ENCODE measurements at regions not wholly inside any gene's neighbourhood (a gene's known extent, or its start where the extent isn't known, plus 50 kb on each side); places are given as distances from the start of the nearest gene placed in this dataset.

DNA sequence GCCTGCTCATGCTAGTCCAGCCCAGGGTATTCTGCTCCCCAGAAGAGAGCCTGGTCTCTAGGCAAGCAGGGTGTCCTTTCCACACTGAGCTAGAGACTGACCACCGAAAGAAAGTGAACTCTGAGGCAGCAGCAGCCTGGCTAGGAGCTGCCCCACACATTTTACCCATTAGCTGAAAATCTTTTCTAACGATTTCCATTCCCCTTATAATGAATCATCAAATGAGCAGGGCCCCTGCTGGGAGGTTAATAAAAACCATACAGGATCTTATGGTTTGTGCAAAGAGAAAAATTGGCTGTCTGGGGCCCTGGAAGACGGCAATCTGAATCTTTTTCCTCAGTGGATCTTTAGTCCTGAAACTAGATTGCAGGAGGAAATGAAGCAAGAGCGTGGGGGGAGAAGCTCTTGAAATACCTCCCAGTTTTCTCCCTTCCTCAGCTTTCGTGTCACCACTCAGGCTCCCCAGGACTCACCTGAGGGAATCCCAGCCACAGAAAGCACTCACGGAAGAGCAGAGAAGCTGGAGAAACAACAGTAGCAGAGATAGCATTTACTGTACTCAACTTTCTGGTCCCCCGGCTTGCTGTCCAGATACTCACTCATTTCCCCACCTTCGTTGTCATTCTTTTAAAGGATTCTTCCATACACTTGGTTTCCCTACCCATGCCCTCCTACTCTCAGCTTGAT lies 74.7 kb upstream of the CD44 start:
- H3K79me2 ChIP-seq (ENCODE audit: insufficient read depth, low read length), result no peaks in the 10 kb centered on the region
- no peaks in the 10 kb centered on the region for H3K9me3 ChIP-seq (ENCODE audit: low read depth, low read length)
- H3K36me3 ChIP-seq (ENCODE audit: insufficient read depth, low read length), result no peaks in the 10 kb centered on the region
- no peak overlapping the region for H3K27ac ChIP-seq (ENCODE audit: low read depth, low read length)
- no peak overlapping the region for H3K4me3 ChIP-seq (ENCODE audit: insufficient read depth, low read length)
- TF ChIP-seq, protein P1, sequence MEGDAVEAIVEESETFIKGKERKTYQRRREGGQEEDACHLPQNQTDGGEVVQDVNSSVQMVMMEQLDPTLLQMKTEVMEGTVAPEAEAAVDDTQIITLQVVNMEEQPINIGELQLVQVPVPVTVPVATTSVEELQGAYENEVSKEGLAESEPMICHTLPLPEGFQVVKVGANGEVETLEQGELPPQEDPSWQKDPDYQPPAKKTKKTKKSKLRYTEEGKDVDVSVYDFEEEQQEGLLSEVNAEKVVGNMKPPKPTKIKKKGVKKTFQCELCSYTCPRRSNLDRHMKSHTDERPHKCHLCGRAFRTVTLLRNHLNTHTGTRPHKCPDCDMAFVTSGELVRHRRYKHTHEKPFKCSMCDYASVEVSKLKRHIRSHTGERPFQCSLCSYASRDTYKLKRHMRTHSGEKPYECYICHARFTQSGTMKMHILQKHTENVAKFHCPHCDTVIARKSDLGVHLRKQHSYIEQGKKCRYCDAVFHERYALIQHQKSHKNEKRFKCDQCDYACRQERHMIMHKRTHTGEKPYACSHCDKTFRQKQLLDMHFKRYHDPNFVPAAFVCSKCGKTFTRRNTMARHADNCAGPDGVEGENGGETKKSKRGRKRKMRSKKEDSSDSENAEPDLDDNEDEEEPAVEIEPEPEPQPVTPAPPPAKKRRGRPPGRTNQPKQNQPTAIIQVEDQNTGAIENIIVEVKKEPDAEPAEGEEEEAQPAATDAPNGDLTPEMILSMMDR (IDR thresholded peaks at IDR 0.05; ENCODE audit: extremely low read depth, low read depth, low read length), result no peak
- H3K4me1 ChIP-seq (ENCODE audit: insufficient read depth, low read length), result peaks cover 8% of the 10 kb centered on the region
- no peaks in the 10 kb centered on the region for H3K27me3 ChIP-seq (ENCODE audit: insufficient read depth, low read length)
- H4K20me1 ChIP-seq (ENCODE audit: insufficient read depth, low read length), result no peaks in the 10 kb centered on the region
- DNase-seq (ENCODE audit: insufficient read length, low spot score, missing footprints), result no peak
- H3K4me2 ChIP-seq (ENCODE audit: insufficient read depth, low read length), result peak overlapping the region; percentile 16
- H2AFZ ChIP-seq (ENCODE audit: low read length), result peak overlapping the region; percentile 54

- TF ChIP-seq, protein P1 (IDR thresholded peaks at IDR 0.05; ENCODE audit: extremely low read depth, low read depth, low read length), result no peak
These were observed 73.4 kb upstream of the CD44 start for GRCh38 chr11:35065566-35065965.

GRCh38 chr11:35066030-35066429 lies 72.9 kb upstream of the CD44 start:
- Histone ChIP-seq H3K36me3 (ENCODE audit: insufficient read depth, low read length) (no peaks in the 10 kb centered on the region), H3K27ac (ENCODE audit: low read depth, low read length) (no peak overlapping the region), H3K4me2 (ENCODE audit: insufficient read depth, low read length) (no peak overlapping the region), H3K79me2 (ENCODE audit: insufficient read depth, low read length) (no peaks in the 10 kb centered on the region), H3K4me1 (ENCODE audit: insufficient read depth, low read length) (peaks cover 8% of the 10 kb centered on the region), H4K20me1 (ENCODE audit: insufficient read depth, low read length) (no peaks in the 10 kb centered on the region), H3K9me3 (ENCODE audit: low read depth, low read length) (no peaks in the 10 kb centered on the region), H3K27me3 (ENCODE audit: insufficient read depth, low read length) (no peaks in the 10 kb centered on the region), H3K4me3 (ENCODE audit: insufficient read depth, low read length) (no peak overlapping the region), H2AFZ (ENCODE audit: low read length) (no peak overlapping the region)
- TF ChIP-seq, protein P1 (IDR thresholded peaks at IDR 0.05; ENCODE audit: extremely low read depth, low read depth, low read length), result no peak
- DNase-seq (ENCODE audit: insufficient read length, low spot score, missing footprints), result no peak

More at GRCh38 chr11:35065566-35065965, 73.4 kb upstream of the CD44 start:
- Histone ChIP-seq H3K9me3 (ENCODE audit: low read depth, low read length) (no peaks in the 10 kb centered on the region), H3K79me2 (ENCODE audit: insufficient read depth, low read length) (no peaks in the 10 kb centered on the region), H3K4me3 (ENCODE audit: insufficient read depth, low read length) (no peak overlapping the region), H2AFZ (ENCODE audit: low read length) (no peak overlapping the region), H3K4me1 (ENCODE audit: insufficient read depth, low read length) (peaks cover 8% of the 10 kb centered on the region), H4K20me1 (ENCODE audit: insufficient read depth, low read length) (no peaks in the 10 kb centered on the region), H3K27ac (ENCODE audit: low read depth, low read length) (no peak overlapping the region), H3K36me3 (ENCODE audit: insufficient read depth, low read length) (no peaks in the 10 kb centered on the region), H3K4me2 (ENCODE audit: insufficient read depth, low read length) (no peak overlapping the region), H3K27me3 (ENCODE audit: insufficient read depth, low read length) (no peaks in the 10 kb centered on the region)
- DNase-seq (ENCODE audit: insufficient read length, low spot score, missing footprints), result no peak

DNA sequence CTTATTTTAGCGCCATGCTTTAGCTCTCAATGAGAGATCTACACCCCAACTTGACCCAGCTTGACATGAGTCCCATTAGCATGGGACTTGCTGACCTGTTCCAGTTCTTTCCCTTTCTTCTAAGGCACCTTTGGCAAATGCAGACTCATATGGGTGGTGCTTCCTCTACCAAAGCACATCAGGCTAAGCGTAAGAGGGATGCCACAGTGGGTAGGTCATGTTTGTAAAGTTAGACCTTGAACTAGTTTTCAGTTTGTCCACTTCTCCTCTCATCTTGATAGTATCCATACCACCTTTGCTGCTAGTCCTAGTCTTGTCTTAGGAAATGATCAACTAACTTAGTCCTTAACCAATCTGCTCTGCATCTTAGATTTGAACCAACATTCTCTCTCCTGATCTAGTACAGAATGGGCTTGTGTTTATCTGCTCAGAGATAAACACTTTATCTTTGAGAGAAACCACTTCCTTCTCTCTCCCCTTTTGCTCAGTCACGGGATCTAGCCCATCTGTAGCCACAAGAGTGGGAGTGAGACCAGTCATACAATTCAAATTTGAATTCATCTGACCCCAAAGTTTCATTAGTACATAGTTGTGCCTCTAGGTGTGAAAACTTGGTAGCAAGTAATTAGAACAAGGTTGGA lies 72.1 kb upstream of the CD44 start:
- no peak overlapping the region for H3K4me2 ChIP-seq (ENCODE audit: insufficient read depth, low read length)
- H3K27me3 ChIP-seq (ENCODE audit: insufficient read depth, low read length), result no peaks in the 10 kb centered on the region
- H3K9me3 ChIP-seq (ENCODE audit: low read depth, low read length), result no peaks in the 10 kb centered on the region
- no peaks in the 10 kb centered on the region for H3K36me3 ChIP-seq (ENCODE audit: insufficient read depth, low read length)
- no peaks in the 10 kb centered on the region for H4K20me1 ChIP-seq (ENCODE audit: insufficient read depth, low read length)
- H3K79me2 ChIP-seq (ENCODE audit: insufficient read depth, low read length), result no peaks in the 10 kb centered on the region
- H3K27ac ChIP-seq (ENCODE audit: low read depth, low read length), result no peak overlapping the region
- H3K4me1 ChIP-seq (ENCODE audit: insufficient read depth, low read length), result peaks cover 8% of the 10 kb centered on the region
- H2AFZ ChIP-seq (ENCODE audit: low read length), result no peak overlapping the region
- no peak for DNase-seq (ENCODE audit: insufficient read length, low spot score, missing footprints)
- no peak overlapping the region for H3K4me3 ChIP-seq (ENCODE audit: insufficient read depth, low read length)
- TF ChIP-seq, protein P1 (IDR thresholded peaks at IDR 0.05; ENCODE audit: extremely low read depth, low read depth, low read length), result no peak

Data from osteoblast (primary cell).